ENCODE measurements at regions not wholly inside any gene's neighbourhood (a gene's known extent, or its start where the extent isn't known, plus 50 kb on each side); places are given as distances from the start of the nearest gene placed in this dataset.

DNA sequence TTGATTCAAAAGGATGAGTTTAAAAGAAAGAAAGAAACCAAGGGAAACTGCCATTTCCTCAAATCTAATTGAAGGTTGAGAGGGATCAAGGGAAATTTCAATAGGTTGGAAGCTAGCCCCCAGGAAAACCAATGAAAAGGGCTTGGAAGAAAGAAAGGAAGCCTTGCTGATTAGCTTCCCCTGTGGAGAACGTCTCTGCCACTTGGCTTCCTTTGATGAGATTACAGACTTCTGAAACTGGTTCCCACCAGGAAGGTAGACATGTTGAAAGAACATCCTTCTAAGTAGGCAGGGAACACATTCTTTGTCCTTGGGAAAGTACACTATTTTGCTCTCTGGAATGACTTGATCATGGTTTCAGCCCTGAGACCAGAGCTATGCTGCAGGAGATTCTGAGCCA, 65.5 kb upstream of the DMRTA1 start:
- no peak for DNase-seq (ENCODE audit: low read depth, low spot score)
- RAD21 ChIA-PET (ENCODE audit: low non-redundant PET in 1 of 2, low total read pairs in 2 of 2, uncharacterized antibody in 2 of 2, unreplicated experiment in 2 of 2): no interaction called here
- no peaks in the 10 kb centered on the region for H3K9me3 ChIP-seq (ENCODE audit: control insufficient read depth in 1 of 2, insufficient read depth in 1 of 2, low read depth in 1 of 2, low read length in 2 of 2)
- no peaks in the 10 kb centered on the region for H3K79me2 ChIP-seq (ENCODE audit: insufficient read depth, low read length)
- POLR2A ChIA-PET: no interaction called here
- CTCF ChIA-PET: no interaction called here
- H2AFZ ChIP-seq (ENCODE audit: low read depth, low read length, poor library complexity, severe bottlenecking): no peak overlapping the region
- H3K4me1 ChIP-seq (ENCODE audit: control insufficient read depth in 1 of 2, insufficient read depth in 2 of 2, low read length in 2 of 2): no peaks in the 10 kb centered on the region
- H3K27me3 ChIP-seq (ENCODE audit: insufficient read depth, low read length): peaks cover 53% of the 10 kb centered on the region
- no peaks in the 10 kb centered on the region for H4K20me1 ChIP-seq (ENCODE audit: insufficient read depth)
- H3K9ac ChIP-seq (ENCODE audit: low read length): no peak overlapping the region
- H3K9me2 ChIP-seq (ENCODE audit: insufficient read depth): peaks cover 5% of the 10 kb centered on the region; the same call in 1 of the 2 replicates
- BruUV-seq (replicated peaks): no TSS peak
- H3K4me3 ChIP-seq (replicated peaks in 1 of 2; ENCODE audit: low read depth in 1 of 2, low read length in 2 of 2): no peak overlapping the region
- H3K27ac ChIP-seq (ENCODE audit: low read depth, low read length): no peak overlapping the region
- H3K4me2 ChIP-seq (ENCODE audit: low read length): no peak overlapping the region
- intact Hi-C loops (cut with micrococcal nuclease): no loop called here
- no peak for ATAC-seq
- H3K36me3 ChIP-seq (ENCODE audit: control insufficient read depth in 1 of 2, insufficient read depth in 2 of 2, low read length in 2 of 2): no peaks in the 10 kb centered on the region
- TF ChIP-seq CEBPB (IDR thresholded peaks at IDR 0.05; ENCODE audit: low read depth) (no peak), ELF1 (IDR thresholded peaks at IDR 0.05; ENCODE audit: borderline replicate concordance, low read depth) (no peak), ZFX (IDR thresholded peaks at IDR 0.05) (no peak), EZH2 (IDR thresholded peaks at IDR 0.05) (no peak), JUND (IDR thresholded peaks at IDR 0.05) (no peak), EGR1 (IDR thresholded peaks at IDR 0.05; ENCODE audit: low read depth) (no peak), SP1 (IDR thresholded peaks at IDR 0.05; ENCODE audit: low read depth) (no peak), POLR2A (IDR thresholded peaks at IDR 0.05; ENCODE audit: borderline replicate concordance, extremely low read depth, insufficient read depth, insufficient read length) (no peak), YY1 (IDR thresholded peaks at IDR 0.05; ENCODE audit: extremely low read depth, insufficient replicate concordance, low read depth, low read length) (no peak), SRF (IDR thresholded peaks at IDR 0.05; ENCODE audit: low read depth) (no peak), SIN3A (IDR thresholded peaks at IDR 0.05; ENCODE audit: low read depth) (no peak)
- TF ChIP-seq, protein P1, sequence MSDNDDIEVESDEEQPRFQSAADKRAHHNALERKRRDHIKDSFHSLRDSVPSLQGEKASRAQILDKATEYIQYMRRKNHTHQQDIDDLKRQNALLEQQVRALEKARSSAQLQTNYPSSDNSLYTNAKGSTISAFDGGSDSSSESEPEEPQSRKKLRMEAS (IDR thresholded peaks at IDR 0.05): no peak
- TF ChIP-seq, protein P2, sequence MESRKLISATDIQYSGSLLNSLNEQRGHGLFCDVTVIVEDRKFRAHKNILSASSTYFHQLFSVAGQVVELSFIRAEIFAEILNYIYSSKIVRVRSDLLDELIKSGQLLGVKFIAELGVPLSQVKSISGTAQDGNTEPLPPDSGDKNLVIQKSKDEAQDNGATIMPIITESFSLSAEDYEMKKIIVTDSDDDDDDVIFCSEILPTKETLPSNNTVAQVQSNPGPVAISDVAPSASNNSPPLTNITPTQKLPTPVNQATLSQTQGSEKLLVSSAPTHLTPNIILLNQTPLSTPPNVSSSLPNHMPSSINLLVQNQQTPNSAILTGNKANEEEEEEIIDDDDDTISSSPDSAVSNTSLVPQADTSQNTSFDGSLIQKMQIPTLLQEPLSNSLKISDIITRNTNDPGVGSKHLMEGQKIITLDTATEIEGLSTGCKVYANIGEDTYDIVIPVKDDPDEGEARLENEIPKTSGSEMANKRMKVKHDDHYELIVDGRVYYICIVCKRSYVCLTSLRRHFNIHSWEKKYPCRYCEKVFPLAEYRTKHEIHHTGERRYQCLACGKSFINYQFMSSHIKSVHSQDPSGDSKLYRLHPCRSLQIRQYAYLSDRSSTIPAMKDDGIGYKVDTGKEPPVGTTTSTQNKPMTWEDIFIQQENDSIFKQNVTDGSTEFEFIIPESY (IDR thresholded peaks at IDR 0.05; ENCODE audit: extremely low read depth, insufficient replicate concordance, low read length): no peak
- TF ChIP-seq, protein P3, sequence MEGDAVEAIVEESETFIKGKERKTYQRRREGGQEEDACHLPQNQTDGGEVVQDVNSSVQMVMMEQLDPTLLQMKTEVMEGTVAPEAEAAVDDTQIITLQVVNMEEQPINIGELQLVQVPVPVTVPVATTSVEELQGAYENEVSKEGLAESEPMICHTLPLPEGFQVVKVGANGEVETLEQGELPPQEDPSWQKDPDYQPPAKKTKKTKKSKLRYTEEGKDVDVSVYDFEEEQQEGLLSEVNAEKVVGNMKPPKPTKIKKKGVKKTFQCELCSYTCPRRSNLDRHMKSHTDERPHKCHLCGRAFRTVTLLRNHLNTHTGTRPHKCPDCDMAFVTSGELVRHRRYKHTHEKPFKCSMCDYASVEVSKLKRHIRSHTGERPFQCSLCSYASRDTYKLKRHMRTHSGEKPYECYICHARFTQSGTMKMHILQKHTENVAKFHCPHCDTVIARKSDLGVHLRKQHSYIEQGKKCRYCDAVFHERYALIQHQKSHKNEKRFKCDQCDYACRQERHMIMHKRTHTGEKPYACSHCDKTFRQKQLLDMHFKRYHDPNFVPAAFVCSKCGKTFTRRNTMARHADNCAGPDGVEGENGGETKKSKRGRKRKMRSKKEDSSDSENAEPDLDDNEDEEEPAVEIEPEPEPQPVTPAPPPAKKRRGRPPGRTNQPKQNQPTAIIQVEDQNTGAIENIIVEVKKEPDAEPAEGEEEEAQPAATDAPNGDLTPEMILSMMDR (IDR thresholded peaks at IDR 0.05 in 2 of 3, conservative IDR thresholded peaks at IDR 0.05 in 1 of 3; ENCODE audit: borderline replicate concordance in 1 of 3, insufficient read depth in 1 of 3, low read depth in 2 of 3, low read length in 2 of 3): no peak
- TF ChIP-seq, protein P4, sequence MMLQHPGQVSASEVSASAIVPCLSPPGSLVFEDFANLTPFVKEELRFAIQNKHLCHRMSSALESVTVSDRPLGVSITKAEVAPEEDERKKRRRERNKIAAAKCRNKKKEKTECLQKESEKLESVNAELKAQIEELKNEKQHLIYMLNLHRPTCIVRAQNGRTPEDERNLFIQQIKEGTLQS (IDR thresholded peaks at IDR 0.05): no peak
